ENCODE measurements at regions not wholly inside any gene's neighbourhood (a gene's known extent, or its start where the extent isn't known, plus 50 kb on each side); places are given as distances from the start of the nearest gene placed in this dataset.

- DNase-seq, result no peak
Observed at GRCh38 chr12:130017591-130018449, 114.0 kb upstream of the TMEM132D start.

- DNase-seq, result no peak
Observed at GRCh38 chr12:130018614-130019013, 114.8 kb upstream of the TMEM132D start.

DNA sequence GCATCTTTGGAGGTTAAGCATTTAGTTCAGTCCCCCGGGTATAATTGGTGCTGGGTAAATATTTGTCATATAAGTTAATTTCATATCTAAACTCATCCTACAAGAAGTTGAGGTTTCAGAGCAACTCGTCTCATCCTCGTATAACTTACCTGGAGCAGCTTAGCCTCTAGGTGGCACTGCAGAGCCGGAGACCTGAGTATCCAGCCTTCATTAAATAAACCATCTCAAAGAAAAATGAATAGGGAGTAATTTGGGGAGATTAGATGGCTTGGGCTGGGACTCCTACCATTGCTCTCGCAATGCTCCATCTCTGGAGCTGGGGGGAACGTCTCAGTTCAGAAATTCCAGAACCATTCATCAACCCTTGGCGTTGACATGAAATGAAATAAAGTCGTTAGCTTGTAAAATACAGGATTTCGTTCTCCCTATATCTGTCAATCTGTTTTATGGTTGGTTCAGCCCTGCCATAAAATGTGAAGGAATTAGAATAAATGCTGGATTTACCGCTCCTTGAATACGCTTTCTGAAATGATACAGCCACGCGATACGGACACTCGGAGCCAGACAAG lies 122.9 kb upstream of the TMEM132D start:
- DNase-seq, result peak in 2 of 4 experiments; percentile 6 to 16

DNA sequence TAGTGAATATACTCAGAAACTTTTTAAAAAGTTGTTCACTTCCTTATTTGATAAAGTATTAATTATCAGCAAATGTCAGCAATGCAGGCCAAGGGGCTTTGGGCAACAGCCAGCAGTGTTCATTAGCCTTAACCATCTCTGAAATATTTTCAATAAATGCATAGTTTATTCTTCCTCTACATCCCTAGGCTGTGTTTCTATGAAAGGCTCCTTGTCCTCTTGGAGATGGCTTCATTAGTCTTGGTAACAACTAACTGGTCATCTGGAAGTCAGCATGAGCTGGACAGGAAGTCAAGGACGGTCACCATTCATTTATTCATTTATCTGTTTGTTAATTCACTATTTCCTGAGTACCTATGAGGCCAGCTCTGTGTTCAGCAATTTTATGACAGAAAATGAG lies 124.0 kb upstream of the TMEM132D start:
- DNase-seq, result no peak

DNA sequence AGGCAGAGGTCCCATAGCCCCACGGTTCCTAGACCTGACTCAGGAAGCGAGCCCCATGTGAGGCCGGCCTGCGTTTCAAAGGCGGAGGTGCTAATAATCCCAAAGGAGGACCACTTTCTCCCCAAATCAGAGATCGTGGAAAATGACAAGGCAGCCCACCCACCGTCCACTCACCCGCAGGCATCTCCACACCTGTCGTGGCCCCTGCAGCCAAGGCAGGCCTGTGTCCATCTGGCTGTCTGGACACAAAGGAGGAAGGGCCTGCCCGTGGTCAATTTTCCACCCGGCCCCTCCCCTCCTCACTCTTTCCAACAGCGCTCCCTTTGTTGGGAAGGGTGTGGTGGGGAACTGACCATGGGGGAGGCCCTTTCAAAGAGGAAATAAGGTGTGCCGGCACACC lies 125.3 kb upstream of the TMEM132D start:
- no peak for DNase-seq

GRCh38 chr12:130031041-130031440 lies 127.2 kb upstream of the TMEM132D start:
- DNase-seq, result no peak

DNA sequence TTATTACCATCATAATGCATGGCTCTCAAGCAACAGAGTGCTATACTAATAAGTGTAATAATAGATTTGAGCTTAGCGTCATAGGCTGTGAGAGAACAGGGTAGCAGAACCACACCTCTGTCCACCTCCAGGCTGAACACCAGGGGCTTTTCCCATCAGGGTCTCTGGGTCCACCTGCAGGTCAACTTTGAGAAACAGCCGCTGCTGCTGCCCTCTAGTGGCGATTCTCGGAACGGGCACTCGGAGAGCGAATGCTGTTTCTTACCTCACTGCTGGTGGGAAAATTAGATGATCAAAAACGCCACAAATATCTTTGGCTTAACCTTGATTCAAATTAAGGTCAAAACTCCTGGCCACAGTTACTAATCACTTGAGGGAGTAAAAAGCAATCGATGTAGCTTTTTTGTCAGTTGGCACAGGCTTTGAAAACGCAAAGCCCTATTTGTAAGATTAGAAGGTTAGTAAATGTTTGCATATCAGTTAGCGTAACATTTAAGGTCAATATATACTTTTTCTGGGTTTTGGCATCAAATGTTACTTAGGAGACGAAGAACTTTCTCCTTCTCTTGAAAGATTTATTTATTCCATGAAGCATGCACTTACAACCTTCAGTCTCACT lies 127.9 kb upstream of the TMEM132D start:
- peak; percentile 43 to 59 (median 50) for DNase-seq

GRCh38 chr12:130041983-130042812 lies 120.1 kb upstream of the FZD10 start:
- peak in 2 of 4 experiments; percentile 41 to 43 for DNase-seq

DNA sequence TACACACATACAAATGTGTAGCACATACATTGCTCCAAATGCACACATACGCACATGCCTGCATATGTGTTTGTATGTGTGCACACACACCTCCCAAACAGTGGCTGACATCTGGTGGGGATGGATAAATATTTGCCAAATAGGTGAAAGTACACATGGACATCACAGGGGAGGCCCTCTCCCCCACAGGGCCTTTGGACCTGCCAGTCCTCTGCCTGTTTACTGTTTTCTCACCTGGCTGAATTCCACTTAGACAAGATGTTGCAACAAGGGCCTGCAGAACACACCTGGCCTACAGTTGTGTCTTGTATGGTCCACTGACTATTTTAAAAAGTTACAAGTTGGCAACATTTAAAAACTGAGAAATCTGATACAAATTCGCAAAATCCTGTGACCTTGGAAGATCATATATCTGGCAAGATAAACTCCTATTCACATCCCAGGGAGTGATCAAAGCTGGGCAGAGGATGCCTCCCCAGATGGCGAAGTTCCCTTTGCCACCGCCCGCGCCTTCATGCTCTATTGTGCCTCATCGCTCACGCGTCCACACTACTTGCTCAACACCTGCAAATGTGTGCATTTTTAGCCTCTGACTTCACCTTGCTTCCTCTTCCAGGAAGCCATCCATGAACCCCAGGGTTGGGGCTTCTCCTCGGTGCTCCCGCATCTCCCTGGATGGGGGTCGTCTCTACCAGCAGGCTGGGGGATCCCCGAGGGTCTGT lies 118.4 kb upstream of the FZD10 start:
- DNase-seq, result no peak

DNA sequence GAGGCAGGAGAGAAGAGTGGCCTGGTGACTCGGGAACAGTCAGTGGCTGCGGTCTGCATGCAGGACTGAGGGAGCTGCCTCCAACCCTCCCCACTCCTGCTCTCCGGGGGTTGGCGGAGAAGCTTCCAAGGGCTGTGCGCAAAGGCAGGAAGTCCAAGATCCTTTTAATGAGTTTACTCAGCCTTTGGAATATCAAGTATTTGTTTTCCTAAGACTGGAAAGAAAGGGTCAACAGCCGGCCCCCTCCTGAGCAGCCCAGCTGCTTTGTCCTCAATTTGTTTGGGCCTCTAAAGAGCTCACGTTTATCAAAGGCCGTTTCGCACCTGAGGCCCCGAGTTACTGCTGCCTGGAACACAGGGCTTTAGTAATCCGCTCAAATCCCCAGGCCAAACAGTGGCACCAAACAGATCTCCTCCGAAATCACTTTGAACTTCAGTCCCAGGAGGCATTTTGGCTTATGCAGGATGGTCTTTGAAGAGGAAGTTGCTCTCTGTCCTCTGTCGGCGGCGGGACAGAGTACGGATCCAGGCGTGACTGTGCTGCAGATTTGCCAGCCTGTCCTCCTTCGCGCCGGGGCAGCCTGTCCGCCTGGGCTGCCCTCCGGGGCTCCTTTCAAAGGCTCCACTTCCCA lies 117.2 kb upstream of the FZD10 start:
- no peak for DNase-seq

DNA sequence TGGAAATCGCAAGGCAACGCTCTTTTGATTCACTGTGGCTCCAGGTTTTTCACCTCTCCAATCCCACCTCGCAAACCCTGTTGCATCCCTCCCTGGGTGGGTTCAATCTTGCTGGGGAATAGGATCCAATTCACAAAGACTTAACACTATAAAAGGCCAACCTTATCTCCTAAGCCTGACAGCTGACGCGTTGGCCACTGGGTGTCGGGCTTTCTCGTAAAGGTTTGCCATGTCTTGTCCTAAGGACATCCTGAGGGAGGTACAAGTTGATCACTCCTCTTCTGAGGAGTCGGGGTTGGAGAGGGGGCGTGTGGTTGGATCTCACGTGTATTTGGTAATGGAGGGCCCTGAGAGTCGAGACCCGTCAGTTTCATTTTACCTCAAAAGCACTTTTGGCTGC lies 112.6 kb upstream of the FZD10 start:
- no peak for DNase-seq

DNA sequence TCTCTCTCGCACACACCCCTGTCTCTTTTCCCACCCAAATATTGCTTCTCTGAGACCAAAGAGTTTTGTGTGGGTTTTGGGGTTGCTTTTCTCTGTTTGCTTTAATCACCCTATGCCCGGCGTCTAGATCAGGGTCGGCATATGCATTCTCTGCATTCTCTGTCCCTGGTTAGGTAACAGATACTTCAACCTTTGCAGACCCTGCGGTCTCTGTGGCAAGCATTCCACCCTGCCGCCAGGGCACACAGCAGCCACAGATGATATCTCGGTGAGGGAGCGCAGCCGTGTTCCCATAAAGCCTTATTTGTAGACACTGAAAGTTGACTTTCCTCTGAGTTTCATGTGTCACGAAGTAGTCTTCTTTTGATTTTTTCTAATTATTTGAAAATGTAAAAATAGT lies 110.4 kb upstream of the FZD10 start:
- no peak for DNase-seq

GRCh38 chr12:130053651-130054069 lies 108.6 kb upstream of the FZD10 start:
- no peak for DNase-seq

GRCh38 chr12:130054803-130055202 lies 107.5 kb upstream of the FZD10 start:
- no peak for DNase-seq

GRCh38 chr12:130058926-130059472 lies 103.3 kb upstream of the FZD10 start:
- DNase-seq, result no peak

- DNase-seq, result no peak
Observed at GRCh38 chr12:130063866-130064265, 98.4 kb upstream of the FZD10 start.

DNA sequence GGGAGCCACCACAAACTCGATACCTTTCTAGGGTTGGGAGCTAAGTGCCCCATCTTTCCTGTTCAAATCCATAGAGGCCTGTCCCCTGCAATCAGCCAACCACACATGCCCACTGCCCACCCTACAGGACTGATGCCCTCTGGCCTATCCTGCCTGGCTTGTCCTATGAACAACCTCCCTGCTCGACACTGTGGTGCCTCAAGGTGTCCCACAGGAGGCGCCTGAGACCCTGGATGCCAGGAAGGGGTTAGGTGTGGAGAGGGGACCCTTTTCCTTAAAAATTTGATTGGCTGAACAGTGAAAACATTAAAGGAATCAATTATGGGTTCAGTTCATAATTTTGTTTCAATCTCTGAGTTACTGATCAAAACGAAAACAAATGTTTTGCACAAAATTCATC lies 97.3 kb upstream of the FZD10 start:
- DNase-seq, result no peak

DNA sequence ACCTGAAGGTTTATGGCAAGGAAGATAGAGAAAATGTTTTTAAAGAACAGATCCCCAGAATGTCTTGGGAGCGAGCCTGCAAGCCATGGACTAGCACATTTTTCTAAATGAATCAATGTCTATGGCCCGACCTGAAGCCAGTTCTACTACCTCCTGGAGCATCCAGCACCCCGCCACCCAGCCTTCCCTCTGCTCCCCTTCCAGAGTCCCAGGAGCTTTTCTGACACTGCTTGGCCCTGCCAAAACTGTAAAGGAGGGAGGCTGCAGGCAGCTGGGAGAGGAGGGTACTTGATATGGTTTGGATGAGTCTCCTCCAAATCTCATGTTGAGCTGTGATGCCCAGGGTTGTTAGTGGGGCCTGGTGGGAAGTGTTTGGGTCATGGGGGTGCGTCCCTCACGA lies 95.5 kb upstream of the FZD10 start:
- no peak for DNase-seq

GRCh38 chr12:130068741-130069140 lies 93.5 kb upstream of the FZD10 start:
- DNase-seq, result no peak

GRCh38 chr12:130070126-130070611 lies 92.1 kb upstream of the FZD10 start:
- no peak for DNase-seq

DNA sequence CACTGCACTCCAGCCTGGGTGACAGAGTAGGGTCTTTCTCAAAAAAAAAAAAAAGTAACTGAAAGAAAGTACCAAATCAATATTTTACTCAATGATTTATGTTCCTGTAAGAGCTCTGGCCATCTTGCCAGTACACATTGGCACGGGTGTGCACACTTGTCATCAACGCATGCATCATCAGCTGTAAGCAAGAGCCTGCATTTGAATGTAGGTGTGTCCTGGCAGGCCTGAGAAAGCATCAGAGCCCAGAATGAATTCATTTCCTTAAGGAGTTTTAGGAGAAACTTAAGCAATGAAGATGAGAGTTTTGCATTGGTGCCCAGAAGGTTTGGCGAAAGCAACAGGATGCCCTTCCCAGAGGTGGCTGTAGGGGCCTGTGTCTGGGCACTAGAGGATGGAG lies 88.5 kb upstream of the FZD10 start:
- DNase-seq, result no peak
